ENCODE measurements at regions not wholly inside any gene's neighbourhood (a gene's known extent, or its start where the extent isn't known, plus 50 kb on each side); places are given as distances from the start of the nearest gene placed in this dataset.

GRCh38 chr13:38415233-38415632 is 65.6 kb downstream of the UFM1 start:
- Histone ChIP-seq H3K4me1 (ENCODE audit: insufficient read depth, low read length) (no peaks in the 10 kb centered on the region), H3K27me3 (ENCODE audit: insufficient read depth, low read length, poor library complexity, severe bottlenecking) (no peaks in the 10 kb centered on the region), H3K9me3 (ENCODE audit: low read length) (no peaks in the 10 kb centered on the region), H3K4me3 (ENCODE audit: low read length) (no peak overlapping the region), H3K36me3 (ENCODE audit: insufficient read depth, low read length) (no peaks in the 10 kb centered on the region), H3K27ac (ENCODE audit: low read depth, low read length) (no peak overlapping the region)
- peak in 1 of 5 donors; percentile 6 for DNase-seq
- H3K4me1 Mint-ChIP-seq, result peaks cover 2 to 7% (median 6%) of the 10 kb centered on the region in 3 donors
- H3K27ac Mint-ChIP-seq, result peak overlapping the region in 1 of 8 donors; percentile 3
- H3K36me3 Mint-ChIP-seq, result no peaks in the 10 kb centered on the region
- H3K4me3 Mint-ChIP-seq, result peak overlapping the region in 1 of 7 donors; percentile 28
- peaks cover 0 to 2% (median 0%) of the 10 kb centered on the region in 5 donors for H3K9me3 Mint-ChIP-seq
- H3K27me3 Mint-ChIP-seq, result peaks cover 0 to 2% of the 10 kb centered on the region in 2 donors
- CTCF ChIA-PET, result no interaction called here
- POLR2A ChIA-PET, result no interaction called here

GRCh38 chr13:38417241-38417640 is 67.6 kb downstream of the UFM1 start:
- no peak overlapping the region for H3K27ac ChIP-seq (ENCODE audit: low read depth, low read length)
- H3K9me3 ChIP-seq (ENCODE audit: low read length), result no peaks in the 10 kb centered on the region
- no peaks in the 10 kb centered on the region for H3K36me3 ChIP-seq (ENCODE audit: insufficient read depth, low read length)
- no peaks in the 10 kb centered on the region for H3K4me1 ChIP-seq (ENCODE audit: insufficient read depth, low read length)
- no peak overlapping the region for H3K27ac Mint-ChIP-seq
- DNase-seq, result no peak
- peaks cover 2 to 7% (median 6%) of the 10 kb centered on the region in 3 donors for H3K4me1 Mint-ChIP-seq
- H3K27me3 Mint-ChIP-seq, result no peaks in the 10 kb centered on the region
- peaks cover 0 to 2% (median 0%) of the 10 kb centered on the region in 5 donors for H3K9me3 Mint-ChIP-seq
- no peak overlapping the region for H3K4me3 Mint-ChIP-seq
- H3K4me3 ChIP-seq (ENCODE audit: low read length), result no peak overlapping the region
- ChIA-PET POLR2A (no interaction called here), CTCF (no interaction called here)
- H3K27me3 ChIP-seq (ENCODE audit: insufficient read depth, low read length, poor library complexity, severe bottlenecking), result no peaks in the 10 kb centered on the region
- no peaks in the 10 kb centered on the region for H3K36me3 Mint-ChIP-seq

- CTCF ChIA-PET, result no interaction called here
- H3K27me3 Mint-ChIP-seq, result no peaks in the 10 kb centered on the region
- Histone ChIP-seq H3K36me3 (ENCODE audit: insufficient read depth, low read length) (no peaks in the 10 kb centered on the region), H3K27me3 (ENCODE audit: insufficient read depth, low read length, poor library complexity, severe bottlenecking) (no peaks in the 10 kb centered on the region), H3K4me1 (ENCODE audit: insufficient read depth, low read length) (no peaks in the 10 kb centered on the region), H3K4me3 (ENCODE audit: low read length) (no peak overlapping the region), H3K27ac (ENCODE audit: low read depth, low read length) (no peak overlapping the region), H3K9me3 (ENCODE audit: low read length) (no peaks in the 10 kb centered on the region)
- no peak overlapping the region for H3K27ac Mint-ChIP-seq
- H3K36me3 Mint-ChIP-seq, result no peaks in the 10 kb centered on the region
- DNase-seq, result no peak
- H3K4me3 Mint-ChIP-seq, result no peak overlapping the region
- POLR2A ChIA-PET, result no interaction called here
- peaks cover 2 to 7% (median 6%) of the 10 kb centered on the region in 3 donors for H3K4me1 Mint-ChIP-seq
- peaks cover 0 to 2% (median 0%) of the 10 kb centered on the region in 5 donors for H3K9me3 Mint-ChIP-seq
Measured at GRCh38 chr13:38417727-38418126, 68.1 kb downstream of the UFM1 start.

- Mint-ChIP-seq H3K4me3 (no peak overlapping the region), H3K4me1 (peaks cover 2 to 7% (median 6%) of the 10 kb centered on the region in 3 donors), H3K27ac (no peak overlapping the region), H3K36me3 (no peaks in the 10 kb centered on the region), H3K27me3 (no peaks in the 10 kb centered on the region), H3K9me3 (peaks cover 0 to 2% (median 0%) of the 10 kb centered on the region in 5 donors)
- H3K36me3 ChIP-seq (ENCODE audit: insufficient read depth, low read length), result no peaks in the 10 kb centered on the region
- CTCF ChIA-PET, result no interaction called here
- POLR2A ChIA-PET, result no interaction called here
- no peaks in the 10 kb centered on the region for H3K27me3 ChIP-seq (ENCODE audit: insufficient read depth, low read length, poor library complexity, severe bottlenecking)
- H3K4me1 ChIP-seq (ENCODE audit: insufficient read depth, low read length), result no peaks in the 10 kb centered on the region
- H3K4me3 ChIP-seq (ENCODE audit: low read length), result no peak overlapping the region
- DNase-seq, result no peak
- no peaks in the 10 kb centered on the region for H3K9me3 ChIP-seq (ENCODE audit: low read length)
- no peak overlapping the region for H3K27ac ChIP-seq (ENCODE audit: low read depth, low read length)
Measured at GRCh38 chr13:38418286-38418685, 68.6 kb downstream of the UFM1 start.

- H3K4me1 Mint-ChIP-seq, result peaks cover 2 to 7% (median 6%) of the 10 kb centered on the region in 3 donors
- no peaks in the 10 kb centered on the region for H3K4me1 ChIP-seq (ENCODE audit: insufficient read depth, low read length)
- no peak for DNase-seq
- no peaks in the 10 kb centered on the region for H3K27me3 Mint-ChIP-seq
- H3K27me3 ChIP-seq (ENCODE audit: insufficient read depth, low read length, poor library complexity, severe bottlenecking), result no peaks in the 10 kb centered on the region
- POLR2A ChIA-PET, result no interaction called here
- H3K9me3 Mint-ChIP-seq, result peaks cover 0 to 2% (median 0%) of the 10 kb centered on the region in 5 donors
- no peak overlapping the region for H3K4me3 ChIP-seq (ENCODE audit: low read length)
- CTCF ChIA-PET, result no interaction called here
- no peak overlapping the region for H3K27ac ChIP-seq (ENCODE audit: low read depth, low read length)
- no peak overlapping the region for H3K4me3 Mint-ChIP-seq
- H3K36me3 Mint-ChIP-seq, result no peaks in the 10 kb centered on the region
- no peak overlapping the region for H3K27ac Mint-ChIP-seq
- no peaks in the 10 kb centered on the region for H3K36me3 ChIP-seq (ENCODE audit: insufficient read depth, low read length)
- H3K9me3 ChIP-seq (ENCODE audit: low read length), result no peaks in the 10 kb centered on the region
Measured at GRCh38 chr13:38419312-38419873, 69.7 kb downstream of the UFM1 start.

GRCh38 chr13:38421590-38422560 is 72.2 kb downstream of the UFM1 start:
- Histone ChIP-seq H3K4me3 (ENCODE audit: low read length) (no peak overlapping the region), H3K27ac (ENCODE audit: low read depth, low read length) (no peak overlapping the region), H3K36me3 (ENCODE audit: insufficient read depth, low read length) (no peaks in the 10 kb centered on the region), H3K9me3 (ENCODE audit: low read length) (no peaks in the 10 kb centered on the region), H3K4me1 (ENCODE audit: insufficient read depth, low read length) (no peaks in the 10 kb centered on the region), H3K27me3 (ENCODE audit: insufficient read depth, low read length, poor library complexity, severe bottlenecking) (no peaks in the 10 kb centered on the region)
- POLR2A ChIA-PET, result no interaction called here
- Mint-ChIP-seq H3K9me3 (peaks cover 0 to 2% (median 0%) of the 10 kb centered on the region in 5 donors), H3K4me3 (no peak overlapping the region), H3K27me3 (peaks cover 0 to 2% of the 10 kb centered on the region in 2 donors), H3K4me1 (no peaks in the 10 kb centered on the region), H3K27ac (no peak overlapping the region), H3K36me3 (no peaks in the 10 kb centered on the region)
- CTCF ChIA-PET, result interaction anchor here (1.1 kb wide), 1 partner anchor 16 kb away, joined by 3 read pairs; no protein-coding TSS in a partner anchor
- DNase-seq, result no peak

- no peak overlapping the region for H3K27ac Mint-ChIP-seq
- no peaks in the 10 kb centered on the region for H3K27me3 ChIP-seq (ENCODE audit: insufficient read depth, low read length, poor library complexity, severe bottlenecking)
- ChIA-PET POLR2A (no interaction called here), CTCF (interaction anchor here (1.0 kb wide), 1 partner anchor 9 kb away, joined by 4 read pairs; no protein-coding TSS in a partner anchor)
- peaks cover 0 to 2% (median 0%) of the 10 kb centered on the region in 5 donors for H3K9me3 Mint-ChIP-seq
- H3K9me3 ChIP-seq (ENCODE audit: low read length), result no peaks in the 10 kb centered on the region
- H3K4me3 Mint-ChIP-seq, result no peak overlapping the region
- H3K27ac ChIP-seq (ENCODE audit: low read depth, low read length), result no peak overlapping the region
- H3K4me1 Mint-ChIP-seq, result no peaks in the 10 kb centered on the region
- H3K27me3 Mint-ChIP-seq, result peaks cover 3 to 5% of the 10 kb centered on the region in 2 donors
- no peaks in the 10 kb centered on the region for H3K36me3 Mint-ChIP-seq
- no peak for DNase-seq
- no peaks in the 10 kb centered on the region for H3K4me1 ChIP-seq (ENCODE audit: insufficient read depth, low read length)
- no peaks in the 10 kb centered on the region for H3K36me3 ChIP-seq (ENCODE audit: insufficient read depth, low read length)
- H3K4me3 ChIP-seq (ENCODE audit: low read length), result no peak overlapping the region
Measured at GRCh38 chr13:38429916-38430315, 80.3 kb downstream of the UFM1 start.

- H3K27ac ChIP-seq (ENCODE audit: low read depth, low read length), result no peak overlapping the region
- H3K9me3 Mint-ChIP-seq, result peaks cover 0 to 3% (median 2%) of the 10 kb centered on the region in 5 donors
- no peak overlapping the region for H3K4me3 ChIP-seq (ENCODE audit: low read length)
- ChIA-PET CTCF (no interaction called here), POLR2A (no interaction called here)
- H3K4me1 Mint-ChIP-seq, result no peaks in the 10 kb centered on the region
- H3K36me3 ChIP-seq (ENCODE audit: insufficient read depth, low read length), result no peaks in the 10 kb centered on the region
- no peaks in the 10 kb centered on the region for H3K9me3 ChIP-seq (ENCODE audit: low read length)
- no peaks in the 10 kb centered on the region for H3K4me1 ChIP-seq (ENCODE audit: insufficient read depth, low read length)
- DNase-seq, result no peak
- H3K4me3 Mint-ChIP-seq, result no peak overlapping the region
- peaks cover 3 to 5% of the 10 kb centered on the region in 2 donors for H3K27me3 Mint-ChIP-seq
- no peak overlapping the region for H3K27ac Mint-ChIP-seq
- H3K27me3 ChIP-seq (ENCODE audit: insufficient read depth, low read length, poor library complexity, severe bottlenecking), result no peaks in the 10 kb centered on the region
- no peaks in the 10 kb centered on the region for H3K36me3 Mint-ChIP-seq
Measured at GRCh38 chr13:38430796-38431195, 81.1 kb downstream of the UFM1 start.
